HepG2 (cell line): ENCODE measurements at regions not wholly inside any gene's neighbourhood (a gene's known extent, or its start where the extent isn't known, plus 50 kb on each side); places are given as distances from the start of the nearest gene placed in this dataset.

Experiments used
- GMEB2 ChIP-seq: IDR thresholded peaks from 2 replicates; pipeline ENCODE4 v1.6.1; 2016; ENCODE audit warnings: missing biosample characterization, missing genetic modification reagents, low read depth
- GRHL1 ChIP-seq: sonication (generic); formaldehyde crosslinking; conservative IDR thresholded peaks from 2 replicates; pipeline ENCODE4 v1.8.0; 2022; ENCODE audit warnings: missing genetic modification reagents
- HNRNPH1 ChIP-seq: fragments of 200-400 bp; formaldehyde crosslinking; optimal IDR thresholded peaks from 2 replicates; pipeline ENCODE3; 2017; ENCODE audit warnings: mild to moderate bottlenecking, low read depth, low read length
- HOXA7 ChIP-seq: sonication (generic); formaldehyde crosslinking; IDR thresholded peaks from 2 replicates; pipeline ENCODE4 v1.8.1; 2022; ENCODE audit warnings: mild to moderate bottlenecking, missing genetic modification reagents, moderate library complexity
- SNAPC4 ChIP-seq: sonication (generic); formaldehyde crosslinking; IDR thresholded peaks from 2 replicates; pipeline ENCODE4 v1.4.0; 2020; ENCODE audit warnings: mild to moderate bottlenecking, missing genetic modification reagents
- ZNF580 ChIP-seq: IDR thresholded peaks from 2 replicates; pipeline ENCODE4 v1.6.1; 2016; ENCODE audit warnings: low read depth, borderline replicate concordance

GRCh38 chr2:35415282-35415681, 940.3 kb upstream of the CRIM1 start (continued):
- TF ChIP-seq GMEB2 (CRISPR knock-in tag) (no peak), GRHL1 (CRISPR knock-in tag) (no peak), HNRNPH1 (no peak), HOXA7 (CRISPR knock-in tag) (no peak), ZNF580 (CRISPR knock-in tag) (no peak), SNAPC4 (CRISPR knock-in tag) (no peak)
